MM.1S (cell line): ENCODE measurements at regions not wholly inside any gene's neighbourhood (a gene's known extent, or its start where the extent isn't known, plus 50 kb on each side); places are given as distances from the start of the nearest gene placed in this dataset.

Source experiments
- DNase-seq: peaks from one replicate; pipeline ENCODE4 v3.0.0-alpha.2; 2015
- H2AFZ ChIP-seq: fragments of 300-600 bp; sonication (generic); 2 replicates; pipeline ENCODE4 v1.6.0; 2016; ENCODE audit warnings: antibody characterized with exemption, low read length
- H3F3A ChIP-seq: fragments of 300-600 bp; sonication (generic); 2 replicates; pipeline ENCODE4 v1.6.1; 2016; ENCODE audit warnings: mild to moderate bottlenecking, antibody characterized with exemption, low read length, moderate library complexity, mixed read lengths; ENCODE audit not compliant: insufficient read depth
- H3K27ac ChIP-seq: fragments of 300-600 bp; sonication (generic); 2 replicates; pipeline ENCODE4 v1.5.1; 2016; ENCODE audit warnings: mild to moderate bottlenecking, low read length
- H3K27me3 ChIP-seq: fragments of 300-600 bp; sonication (generic); replicated peaks from 2 replicates; pipeline ENCODE4 v1.6.0; 2016; ENCODE audit warnings: low read length; ENCODE audit not compliant: insufficient read depth
- H3K36me3 ChIP-seq: fragments of 300-600 bp; sonication (generic); replicated peaks from 2 replicates; pipeline ENCODE4 v1.6.1; 2016; ENCODE audit warnings: mild to moderate bottlenecking, low read length, mixed read lengths; ENCODE audit not compliant: insufficient read depth
- H3K4me1 ChIP-seq: fragments of 300-600 bp; sonication (generic); 2 replicates; pipeline ENCODE4 v1.6.1; 2016; ENCODE audit warnings: low read length, mixed read lengths
- H3K4me2 ChIP-seq: fragments of 300-600 bp; sonication (generic); 2 replicates; pipeline ENCODE4 v1.6.0; 2016; ENCODE audit warnings: low read depth, low read length
- H3K4me3 ChIP-seq: fragments of 300-600 bp; sonication (generic); 2 replicates; pipeline ENCODE4 v1.5.1; 2016; ENCODE audit warnings: low read length, mixed read lengths
- H3K79me2 ChIP-seq: fragments of 300-600 bp; sonication (generic); 2 replicates; pipeline ENCODE4 v1.6.1; 2016; ENCODE audit warnings: mixed run types, low read length, mixed read lengths
- H3K9ac ChIP-seq: fragments of 300-600 bp; sonication (generic); 2 replicates; pipeline ENCODE4 v1.6.1; 2016; ENCODE audit warnings: low read length, mixed read lengths
- H3K9me2 ChIP-seq: fragments of 300-600 bp; sonication (generic); replicated peaks from 2 replicates; pipeline ENCODE4 v1.6.1; 2016; ENCODE audit warnings: mild to moderate bottlenecking, low read length, mixed read lengths; ENCODE audit not compliant: insufficient read depth
- H3K9me3 ChIP-seq: fragments of 300-600 bp; sonication (generic); replicated peaks from 2 replicates; pipeline ENCODE4 v1.6.1; 2016; ENCODE audit warnings: mild to moderate bottlenecking, low read length, mixed read lengths; ENCODE audit not compliant: insufficient read depth
- H4K20me1 ChIP-seq: fragments of 300-600 bp; sonication (generic); 2 replicates; pipeline ENCODE4 v1.6.1; 2016; ENCODE audit warnings: mild to moderate bottlenecking, low read length, moderate library complexity, mixed read lengths; ENCODE audit not compliant: insufficient read depth
- CTCF ChIP-seq: fragments of 300-600 bp; sonication (generic); IDR thresholded peaks from 2 replicates; pipeline ENCODE4 v1.5.1; 2016; ENCODE audit warnings: antibody characterized with exemption, low read length, mixed read lengths
- EZH2 ChIP-seq: fragments of 300-600 bp; sonication (generic); optimal IDR thresholded peaks from 2 replicates; pipeline ENCODE3; 2017; ENCODE audit warnings: low read depth, mild to moderate bottlenecking, antibody characterized with exemption, low read length, mixed read lengths
- EZH2phosphoT487 ChIP-seq: fragments of 300-600 bp; sonication (generic); IDR thresholded peaks from 2 replicates; pipeline ENCODE4 v1.6.1; 2018; ENCODE audit warnings: antibody characterized with exemption, low read length

- Histone ChIP-seq H3K4me1 (no peaks in the 10 kb centered on the region), H3K27ac (no peak overlapping the region), H3K79me2 (no peaks in the 10 kb centered on the region), H2AFZ (no peak overlapping the region), H3K4me3 (no peak overlapping the region), H3K4me2 (no peak overlapping the region), H4K20me1 (no peaks in the 10 kb centered on the region), H3F3A (no peaks in the 10 kb centered on the region), H3K9me3 (no peaks in the 10 kb centered on the region), H3K36me3 (no peaks in the 10 kb centered on the region), H3K9ac (no peak overlapping the region), H3K9me2 (no peaks in the 10 kb centered on the region), H3K27me3 (no peaks in the 10 kb centered on the region)
- no peak for DNase-seq
- TF ChIP-seq EZH2phosphoT487 (no peak), EZH2 (no peak), CTCF (no peak)
Observed at GRCh38 chr11:15726893-15727519, 612.3 kb downstream of the INSC start.

GRCh38 chr11:15727520-15727914, 612.8 kb downstream of the INSC start:
- H2AFZ ChIP-seq, result no peak overlapping the region
- no peak for DNase-seq
- no peaks in the 10 kb centered on the region for H4K20me1 ChIP-seq
- H3K9me2 ChIP-seq, result no peaks in the 10 kb centered on the region
- no peaks in the 10 kb centered on the region for H3K9me3 ChIP-seq
- no peaks in the 10 kb centered on the region for H3K79me2 ChIP-seq
- H3K4me3 ChIP-seq, result no peak overlapping the region
- H3K4me1 ChIP-seq, result no peaks in the 10 kb centered on the region
- no peaks in the 10 kb centered on the region for H3F3A ChIP-seq
- TF ChIP-seq EZH2 (no peak), EZH2phosphoT487 (no peak), CTCF (no peak)
- H3K36me3 ChIP-seq, result no peaks in the 10 kb centered on the region
- no peak overlapping the region for H3K9ac ChIP-seq
- no peaks in the 10 kb centered on the region for H3K27me3 ChIP-seq
- no peak overlapping the region for H3K27ac ChIP-seq
- no peak overlapping the region for H3K4me2 ChIP-seq

- Histone ChIP-seq H3F3A (no peaks in the 10 kb centered on the region), H3K4me3 (no peak overlapping the region), H2AFZ (no peak overlapping the region), H3K9me3 (no peaks in the 10 kb centered on the region), H3K4me2 (no peak overlapping the region), H3K9ac (no peak overlapping the region), H3K27ac (no peak overlapping the region), H3K79me2 (no peaks in the 10 kb centered on the region), H4K20me1 (no peaks in the 10 kb centered on the region), H3K36me3 (no peaks in the 10 kb centered on the region), H3K4me1 (no peaks in the 10 kb centered on the region), H3K9me2 (no peaks in the 10 kb centered on the region), H3K27me3 (no peaks in the 10 kb centered on the region)
- no peak for DNase-seq
- no peak for TF ChIP-seq EZH2
Observed at GRCh38 chr11:15728207-15728606, 613.5 kb downstream of the INSC start.

- no peaks in the 10 kb centered on the region for H3K27me3 ChIP-seq
Observed at GRCh38 chr11:15730263-15730994, 615.7 kb downstream of the INSC start.

More at GRCh38 chr11:15730263-15730994, 615.7 kb downstream of the INSC start:
- H3K79me2 ChIP-seq, result no peaks in the 10 kb centered on the region
- no peak overlapping the region for H3K4me3 ChIP-seq
- no peak overlapping the region for H3K27ac ChIP-seq
- no peaks in the 10 kb centered on the region for H4K20me1 ChIP-seq
- no peaks in the 10 kb centered on the region for H3K9me2 ChIP-seq
- no peak overlapping the region for H3K9ac ChIP-seq
- no peaks in the 10 kb centered on the region for H3K9me3 ChIP-seq
- no peaks in the 10 kb centered on the region for H3K4me1 ChIP-seq
- H3K36me3 ChIP-seq, result no peaks in the 10 kb centered on the region
- no peaks in the 10 kb centered on the region for H3F3A ChIP-seq
- no peak overlapping the region for H3K4me2 ChIP-seq
- H2AFZ ChIP-seq, result no peak overlapping the region
- TF ChIP-seq CTCF (no peak), EZH2phosphoT487 (no peak), EZH2 (no peak)
- DNase-seq, result no peak
